H9 (cell line): ENCODE measurements at regions not wholly inside any gene's neighbourhood (a gene's known extent, or its start where the extent isn't known, plus 50 kb on each side); places are given as distances from the start of the nearest gene placed in this dataset.

Experiments used
- DNase-seq: peaks from one replicate; pipeline ENCODE4 v3.0.0-alpha.2; 2017
- H2AFZ ChIP-seq: one replicate; pipeline ENCODE4 v1.6.1; 2013; ENCODE audit warnings: mild to moderate bottlenecking, low read length, control low read depth, moderate library complexity
- H2AK5ac ChIP-seq: 2 replicates; pipeline ENCODE4 v1.6.1; 2013; ENCODE audit warnings: low read length, control low read depth, mixed read lengths; ENCODE audit not compliant: insufficient read length
- H2BK120ac ChIP-seq: one replicate; pipeline ENCODE4 v1.6.1; 2013; ENCODE audit warnings: low read depth, mild to moderate bottlenecking, low read length, control low read depth, inconsistent platforms; ENCODE audit not compliant: poor library complexity, severe bottlenecking
- H2BK12ac ChIP-seq: 2 replicates; pipeline ENCODE4 v1.6.1; 2013; ENCODE audit warnings: low read length, control low read depth, mixed read lengths, low read depth; ENCODE audit not compliant: insufficient read length
- H2BK15ac ChIP-seq: 2 replicates; pipeline ENCODE4 v1.6.1; 2013; ENCODE audit warnings: low read depth, low read length, control low read depth
- H2BK20ac ChIP-seq: one replicate; pipeline ENCODE4 v1.6.1; 2013; ENCODE audit warnings: low read depth, mild to moderate bottlenecking, low read length, control low read depth, inconsistent platforms; ENCODE audit not compliant: poor library complexity, severe bottlenecking
- H2BK5ac ChIP-seq: 2 replicates; pipeline ENCODE4 v1.6.1; 2013; ENCODE audit warnings: low read length, control low read depth, mixed read lengths; ENCODE audit not compliant: insufficient read length
- H3K14ac ChIP-seq: 2 replicates; pipeline ENCODE4 v1.6.1; 2013; ENCODE audit warnings: low read length, control low read depth; ENCODE audit not compliant: insufficient read depth
- H3K18ac ChIP-seq: 2 replicates; pipeline ENCODE4 v1.6.1; 2013; ENCODE audit warnings: low read depth, mild to moderate bottlenecking, mixed read lengths, low read length, control low read depth; ENCODE audit not compliant: insufficient read length
- H3K23ac ChIP-seq: 2 replicates; pipeline ENCODE4 v1.6.1; 2013; ENCODE audit warnings: low read length, control low read depth, mixed read lengths, low read depth; ENCODE audit not compliant: insufficient read length
- H3K23me2 ChIP-seq: 2 replicates; pipeline ENCODE4 v1.6.1; 2013; ENCODE audit warnings: low read depth, mild to moderate bottlenecking, mixed read lengths, low read length, control low read depth; ENCODE audit not compliant: insufficient read length, poor library complexity, severe bottlenecking
- H3K27ac ChIP-seq: 2 replicates; pipeline ENCODE4 v1.5.1; 2013; ENCODE audit warnings: low read length, control low read depth, mixed read lengths, low read depth; ENCODE audit not compliant: insufficient read length
- H3K27me3 ChIP-seq: 2 replicates; pipeline ENCODE4 v1.6.1; 2013; ENCODE audit warnings: low read length, control low read depth, inconsistent platforms; ENCODE audit not compliant: insufficient read depth
- H3K4ac ChIP-seq: 2 replicates; pipeline ENCODE4 v1.6.1; 2013; ENCODE audit warnings: low read depth, mild to moderate bottlenecking, control low read depth, inconsistent platforms, low read length, moderate library complexity
- H3K4me1 ChIP-seq: 2 replicates; pipeline ENCODE4 v1.6.1; 2013; ENCODE audit warnings: low read length, control low read depth, inconsistent platforms; ENCODE audit not compliant: insufficient read depth
- H3K4me2 ChIP-seq: 2 replicates; pipeline ENCODE4 v1.6.1; 2013; ENCODE audit warnings: low read length, control low read depth, mixed read lengths; ENCODE audit not compliant: insufficient read length, insufficient read depth
- H3K56ac ChIP-seq: 2 replicates; pipeline ENCODE4 v1.6.1; 2013; ENCODE audit warnings: low read depth, mild to moderate bottlenecking, mixed read lengths, low read length, control low read depth; ENCODE audit not compliant: insufficient read length
- H3K79me1 ChIP-seq: 2 replicates; pipeline ENCODE4 v1.6.1; 2013; ENCODE audit warnings: low read depth, mild to moderate bottlenecking, moderate library complexity, low read length, control low read depth, inconsistent platforms; ENCODE audit not compliant: insufficient read depth, poor library complexity, severe bottlenecking
- H3K79me2 ChIP-seq: 2 replicates; pipeline ENCODE4 v1.6.1; 2013; ENCODE audit warnings: low read length, control low read depth, inconsistent platforms; ENCODE audit not compliant: insufficient read depth
- H3K9ac ChIP-seq: 2 replicates; pipeline ENCODE4 v1.6.1; 2013; ENCODE audit warnings: low read length, control low read depth, mixed read lengths; ENCODE audit not compliant: insufficient read length; ENCODE audit errors: extremely low read depth
- H3K9me3 ChIP-seq: one replicate; pipeline ENCODE4 v1.6.1; 2013; ENCODE audit warnings: low read depth, low read length, inconsistent platforms; ENCODE audit not compliant: control insufficient read depth
- H3T11ph ChIP-seq: one replicate; pipeline ENCODE4 v1.6.1; 2013; ENCODE audit warnings: mild to moderate bottlenecking, low read length, control low read depth, inconsistent platforms
- H4K20me1 ChIP-seq: one replicate; pipeline ENCODE4 v1.6.1; 2013; ENCODE audit not compliant: control insufficient read depth, insufficient read length, insufficient read depth
- H4K5ac ChIP-seq: 2 replicates; pipeline ENCODE4 v1.6.1; 2013; ENCODE audit warnings: low read depth, mild to moderate bottlenecking, mixed read lengths, low read length, control low read depth; ENCODE audit not compliant: insufficient read length
- H4K8ac ChIP-seq: replicated peaks from 2 replicates; pipeline ENCODE4 v1.6.1; 2013; ENCODE audit warnings: low read length, control low read depth, mixed read lengths, low read depth; ENCODE audit not compliant: insufficient read length
- H4K91ac ChIP-seq: 2 replicates; pipeline ENCODE4 v1.6.1; 2013; ENCODE audit warnings: low read depth, mild to moderate bottlenecking, moderate library complexity, mixed read lengths, low read length, control low read depth; ENCODE audit not compliant: insufficient read length
- H3K27ac Mint-ChIP-seq, 3 experiments: 2 replicates in 2 of 3; 3 replicates in 1 of 3; pipeline ENCODE4 v1.8.0; 2020 to 2021; ENCODE audit warnings: mixed read lengths in 3 of 3, mild to moderate bottlenecking in 1 of 3, moderate library complexity in 1 of 3
- H3K27me3 Mint-ChIP-seq: 2 replicates; pipeline ENCODE4 v1.8.0; 2021; ENCODE audit warnings: low read depth, mild to moderate bottlenecking, moderate library complexity, mixed read lengths
- H3K36me3 Mint-ChIP-seq, 3 experiments: 2 replicates in 2 of 3; 3 replicates in 1 of 3; pipeline ENCODE4 v1.8.0; 2020 to 2021; ENCODE audit warnings: low read depth in 3 of 3, mixed read lengths in 3 of 3; ENCODE audit not compliant: insufficient read depth in 1 of 3
- H3K4me1 Mint-ChIP-seq, 2 experiments: 2 replicates each; pipeline ENCODE4 v1.8.0; 2020; ENCODE audit warnings: mixed read lengths in 2 of 2
- H3K4me3 Mint-ChIP-seq, 2 experiments: 2 replicates in 1 of 2; 3 replicates in 1 of 2; pipeline ENCODE4 v1.8.0; 2020 to 2021; ENCODE audit warnings: mild to moderate bottlenecking in 2 of 2, mixed read lengths in 2 of 2, moderate library complexity in 1 of 2
- H3K9me3 Mint-ChIP-seq, 2 experiments: 2 replicates in 1 of 2; 3 replicates in 1 of 2; pipeline ENCODE4 v1.8.0; 2020; ENCODE audit warnings: mild to moderate bottlenecking in 2 of 2, mixed read lengths in 2 of 2, moderate library complexity in 1 of 2
- WGBS: extraction: QIAGEN DNeasy Blood & Tissue Kit; methylation state at CpG from one replicate; pipeline ENCODE4 v1.1.7; 2013; ENCODE audit warnings: missing lambda C conversion rate, low lambda C conversion rate, mixed read lengths; ENCODE audit not compliant: insufficient read length; ENCODE audit errors: extremely low coverage; 5-methylcytosine and 5-hydroxymethylcytosine counted together
- TF ChIP-seq, protein P1 (sequence below): fragments of 200-600 bp; sonication (generic); conservative IDR thresholded peaks from 3 replicates; pipeline ENCODE4 v1.8.0; 2021; ENCODE audit warnings: antibody characterized with exemption, mild to moderate bottlenecking

GRCh38 chr1:193658081-193658480, 471.7 kb upstream of the B3GALT2 start:
- Histone ChIP-seq H3K4me1 (no peaks in the 10 kb centered on the region), H4K5ac (no peak overlapping the region), H3T11ph (no peak overlapping the region), H3K9ac (no peak overlapping the region), H3K79me1 (no peaks in the 10 kb centered on the region), H2BK12ac (no peak overlapping the region), H3K18ac (no peak overlapping the region), H3K9me3 (no peaks in the 10 kb centered on the region), H4K91ac (no peak overlapping the region), H3K14ac (no peak overlapping the region), H3K23ac (no peak overlapping the region), H2AK5ac (no peak overlapping the region), H4K8ac (no peak overlapping the region), H2BK5ac (no peak overlapping the region), H2BK120ac (no peak overlapping the region), H3K56ac (no peak overlapping the region), H2AFZ (no peak overlapping the region), H3K23me2 (no peaks in the 10 kb centered on the region), H3K27ac (no peak overlapping the region), H3K79me2 (no peaks in the 10 kb centered on the region), H2BK15ac (no peak overlapping the region), H4K20me1 (no peaks in the 10 kb centered on the region), H2BK20ac (no peak overlapping the region), H3K4ac (no peak overlapping the region), H3K4me2 (no peak overlapping the region), H3K27me3 (no peaks in the 10 kb centered on the region)
- no CpG with 5 or more reads among the region's 1 CpG for WGBS
- TF ChIP-seq, protein P1, sequence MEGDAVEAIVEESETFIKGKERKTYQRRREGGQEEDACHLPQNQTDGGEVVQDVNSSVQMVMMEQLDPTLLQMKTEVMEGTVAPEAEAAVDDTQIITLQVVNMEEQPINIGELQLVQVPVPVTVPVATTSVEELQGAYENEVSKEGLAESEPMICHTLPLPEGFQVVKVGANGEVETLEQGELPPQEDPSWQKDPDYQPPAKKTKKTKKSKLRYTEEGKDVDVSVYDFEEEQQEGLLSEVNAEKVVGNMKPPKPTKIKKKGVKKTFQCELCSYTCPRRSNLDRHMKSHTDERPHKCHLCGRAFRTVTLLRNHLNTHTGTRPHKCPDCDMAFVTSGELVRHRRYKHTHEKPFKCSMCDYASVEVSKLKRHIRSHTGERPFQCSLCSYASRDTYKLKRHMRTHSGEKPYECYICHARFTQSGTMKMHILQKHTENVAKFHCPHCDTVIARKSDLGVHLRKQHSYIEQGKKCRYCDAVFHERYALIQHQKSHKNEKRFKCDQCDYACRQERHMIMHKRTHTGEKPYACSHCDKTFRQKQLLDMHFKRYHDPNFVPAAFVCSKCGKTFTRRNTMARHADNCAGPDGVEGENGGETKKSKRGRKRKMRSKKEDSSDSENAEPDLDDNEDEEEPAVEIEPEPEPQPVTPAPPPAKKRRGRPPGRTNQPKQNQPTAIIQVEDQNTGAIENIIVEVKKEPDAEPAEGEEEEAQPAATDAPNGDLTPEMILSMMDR, result no peak
- no peaks in the 10 kb centered on the region for H3K27me3 Mint-ChIP-seq
- H3K9me3 Mint-ChIP-seq, result peaks cover 4 to 7% of the 10 kb centered on the region in 2 experiments
- DNase-seq, result no peak
- no peak overlapping the region for H3K4me3 Mint-ChIP-seq
- peaks cover 0 to 12% (median 2%) of the 10 kb centered on the region in 3 experiments; a peak in 3 of 7 replicates for H3K36me3 Mint-ChIP-seq
- peaks cover 0 to 2% of the 10 kb centered on the region in 2 experiments; a peak in 1 of 4 replicates for H3K4me1 Mint-ChIP-seq
- no peak overlapping the region for H3K27ac Mint-ChIP-seq
